ENCODE measurements at regions not wholly inside any gene's neighbourhood (a gene's known extent, or its start where the extent isn't known, plus 50 kb on each side); places are given as distances from the start of the nearest gene placed in this dataset.
"Not testable (repeated sequence)": the region's sequence is repeated elsewhere in the genome, so short reads cannot be mapped to it uniquely, and the experiment has no call there.

DNA sequence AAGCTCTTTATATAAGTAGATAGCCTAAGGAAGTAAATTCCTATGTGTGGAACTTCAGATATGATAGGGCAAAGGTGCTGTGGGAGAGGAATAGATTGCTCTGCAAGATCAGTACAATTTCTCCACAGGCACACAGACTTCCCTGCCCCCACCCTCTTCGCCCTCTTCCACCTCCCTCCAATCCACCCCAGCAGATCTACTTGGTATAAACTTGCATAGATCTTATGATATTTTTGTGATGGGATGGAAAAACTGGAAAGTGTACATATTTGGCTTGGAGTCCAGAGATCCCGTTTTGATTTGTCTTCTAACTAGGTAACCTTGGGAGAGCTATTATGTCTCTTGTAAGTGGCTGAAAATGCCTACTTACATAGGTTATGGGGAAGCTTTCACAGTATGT lies 586.3 kb upstream of the USP24 start:
- DNase-seq: no peak

GRCh38 chr1:55800503-55800902 lies 585.3 kb upstream of the USP24 start:
- no peak for DNase-seq

DNA sequence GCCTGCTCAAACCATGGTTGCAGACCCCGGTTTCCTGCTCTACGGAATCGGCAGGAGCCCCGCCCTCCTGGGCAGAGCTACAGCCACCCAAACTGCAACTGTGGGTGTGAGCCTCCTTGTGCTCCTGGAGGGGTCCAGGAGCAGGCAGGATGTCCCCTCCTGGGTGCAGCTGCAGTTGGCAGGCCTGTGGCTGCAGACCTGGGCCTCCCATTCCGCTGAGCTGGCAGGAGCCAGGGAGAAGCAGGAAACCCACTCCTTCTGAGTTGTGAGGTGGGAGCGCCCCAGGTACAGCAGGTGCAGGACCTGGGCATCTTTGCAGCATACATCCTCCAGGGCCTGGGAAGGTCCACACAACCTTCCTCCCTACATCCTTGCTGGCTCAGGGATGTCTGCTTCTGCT lies 578.7 kb upstream of the USP24 start:
- DNase-seq: no peak

GRCh38 chr1:55792870-55793269 lies 577.7 kb upstream of the USP24 start:
- no peak for DNase-seq

- DNase-seq: no peak
These were observed 574.3 kb upstream of the USP24 start for GRCh38 chr1:55789466-55789865.

GRCh38 chr1:55786396-55786795 lies 571.2 kb upstream of the USP24 start:
- DNase-seq: no peak

DNA sequence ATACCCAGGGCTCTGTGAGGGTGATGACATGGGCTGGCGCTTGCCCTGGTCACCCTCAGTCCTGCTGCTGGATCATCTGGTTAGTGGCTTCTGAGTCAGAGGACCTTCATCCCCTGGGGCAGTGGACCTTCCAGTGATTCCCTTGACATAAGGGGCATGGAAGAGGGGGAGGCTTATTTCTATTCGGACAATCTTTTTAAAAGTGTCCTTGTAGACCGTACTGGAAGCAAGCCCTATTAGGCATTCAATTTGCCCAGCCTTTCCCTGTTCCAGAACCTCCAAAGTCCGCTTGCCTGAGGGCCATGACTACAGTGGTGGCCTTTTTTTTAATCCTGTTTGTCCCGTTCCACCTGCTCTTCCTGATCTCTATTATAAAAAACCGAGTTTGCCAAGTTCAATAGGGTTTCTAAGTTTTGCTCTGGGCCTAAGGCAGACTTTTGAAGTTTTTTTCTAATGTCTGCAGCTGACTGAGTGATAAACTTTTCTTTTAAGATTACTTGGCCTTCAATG lies 569.8 kb upstream of the USP24 start:
- DNase-seq: not testable (repeated sequence)

- DNase-seq: no peak
These were observed 566.8 kb upstream of the USP24 start for GRCh38 chr1:55781944-55782482.

GRCh38 chr1:55781003-55781402 lies 565.8 kb upstream of the USP24 start:
- DNase-seq: no peak

- no peak for DNase-seq
These were observed 562.4 kb upstream of the USP24 start for GRCh38 chr1:55777545-55777944.

- DNase-seq: no peak
These were observed 559.8 kb upstream of the USP24 start for GRCh38 chr1:55775007-55775406.

GRCh38 chr1:55774446-55774845 lies 559.3 kb upstream of the USP24 start:
- no peak for DNase-seq

GRCh38 chr1:55773211-55773940 lies 558.2 kb upstream of the USP24 start:
- no peak for DNase-seq

GRCh38 chr1:55768327-55768952 lies 553.3 kb upstream of the USP24 start:
- no peak for DNase-seq

GRCh38 chr1:55767171-55767570 lies 552.0 kb upstream of the USP24 start:
- no peak for DNase-seq

- not testable (repeated sequence) for DNase-seq
These were observed 550.3 kb upstream of the USP24 start for GRCh38 chr1:55765505-55765904.

GRCh38 chr1:55751776-55752175 lies 536.6 kb upstream of the USP24 start:
- DNase-seq: no peak

DNA sequence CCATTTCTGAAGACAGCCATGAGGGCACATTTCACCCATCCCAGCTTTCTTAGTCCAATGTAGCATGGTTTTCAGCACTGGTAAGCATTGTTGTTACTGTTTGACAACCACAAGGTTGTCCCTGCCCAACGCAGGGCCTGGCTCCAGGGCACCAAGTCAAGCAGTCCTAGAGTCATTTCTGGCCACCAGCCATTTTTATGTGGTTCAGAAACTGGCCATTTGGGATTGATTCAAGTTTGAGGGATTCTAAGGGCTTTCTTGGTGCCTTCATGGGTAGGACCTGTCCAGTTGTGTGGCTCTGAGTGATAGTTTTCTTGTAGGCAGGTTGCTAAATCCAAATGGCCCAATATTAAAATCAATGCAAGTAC lies 535.4 kb upstream of the USP24 start:
- no peak for DNase-seq

GRCh38 chr1:55749975-55750627 lies 534.9 kb upstream of the USP24 start:
- no peak for DNase-seq

DNA sequence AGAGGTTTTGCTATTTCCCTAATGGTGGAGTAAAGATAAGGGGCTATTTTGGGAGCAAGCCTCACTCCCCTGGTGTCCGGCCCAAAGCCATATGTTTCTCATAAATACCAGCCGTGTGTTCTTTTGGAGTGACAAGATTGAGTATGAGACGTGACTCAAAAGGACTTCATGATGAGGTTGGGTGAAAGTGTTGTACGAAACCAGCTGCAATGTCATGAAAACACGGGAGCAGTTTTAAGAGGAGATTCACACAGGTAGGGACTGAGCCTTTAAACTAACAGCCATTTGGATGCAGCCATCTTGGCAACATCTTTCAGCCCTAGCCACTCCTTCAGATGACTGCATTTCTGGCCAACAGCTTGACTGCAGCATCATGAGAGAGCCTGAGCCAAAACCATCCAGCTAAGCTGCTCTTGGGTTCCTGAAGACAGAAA lies 532.3 kb upstream of the USP24 start:
- DNase-seq: no peak

DNA sequence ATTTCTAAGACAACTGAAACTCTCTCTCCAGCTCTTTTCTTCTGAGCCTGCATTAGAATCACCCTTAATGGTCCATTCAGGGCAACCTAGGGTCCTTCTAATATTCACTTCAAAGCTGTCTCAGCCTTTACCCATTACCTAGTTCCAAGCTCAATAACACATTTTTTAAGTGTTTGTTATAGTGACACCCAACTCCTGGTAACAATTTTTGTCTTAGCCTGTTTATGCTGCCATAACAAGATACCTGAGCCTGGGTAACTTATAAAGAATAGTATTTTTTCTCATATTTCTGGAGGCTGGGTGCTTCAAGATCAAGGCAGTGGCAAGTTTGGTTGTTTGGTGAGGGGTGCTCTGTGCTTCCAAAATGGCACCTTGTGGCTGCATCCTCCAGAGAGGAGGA lies 531.5 kb upstream of the USP24 start:
- DNase-seq: no peak

DNA sequence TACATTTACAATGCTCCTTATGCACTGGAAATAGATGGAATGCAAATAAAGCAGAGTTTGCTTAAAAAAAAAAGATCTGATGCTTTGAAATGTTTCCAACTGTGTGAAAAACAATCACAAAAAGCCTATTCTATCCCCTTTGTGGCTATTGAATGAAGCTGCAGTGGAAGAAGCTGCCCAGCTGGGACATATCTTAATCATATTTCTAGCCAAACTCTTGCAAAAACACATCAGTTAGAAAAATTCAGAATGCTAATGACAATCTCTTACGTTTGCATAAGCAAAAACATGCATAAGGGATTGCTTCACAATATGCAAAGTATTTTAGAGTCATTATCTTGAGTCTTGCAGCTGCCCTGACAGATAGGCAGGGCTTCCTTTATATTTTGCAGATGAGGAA lies 526.4 kb upstream of the USP24 start:
- DNase-seq: no peak

GRCh38 chr1:55735106-55735505 lies 519.9 kb upstream of the USP24 start:
- DNase-seq: no peak

GRCh38 chr1:55726994-55727393 lies 511.8 kb upstream of the USP24 start:
- no peak for DNase-seq
